Trophoblast cell (in vitro differentiated cells and primary cell): ENCODE measurements at regions not wholly inside any gene's neighbourhood (a gene's known extent, or its start where the extent isn't known, plus 50 kb on each side); places are given as distances from the start of the nearest gene placed in this dataset.
"Not testable (repeated sequence)": the region's sequence is repeated elsewhere in the genome, so short reads cannot be mapped to it uniquely, and the experiment has no call there.

ENCODE experiments used
- DNase-seq, 2 donors: peaks; one replicate each; pipeline ENCODE4 v3.0.0-alpha.2; 2016
- H2AFZ ChIP-seq: 2 replicates; pipeline ENCODE4 v1.6.1; 2013; ENCODE audit warnings: low read length, moderate library complexity, mild to moderate bottlenecking; ENCODE audit not compliant: insufficient read depth, poor library complexity
- H2AK5ac ChIP-seq: 2 replicates; pipeline ENCODE4 v1.6.1; 2013; ENCODE audit warnings: mild to moderate bottlenecking, low read length
- H2BK120ac ChIP-seq: 2 replicates; pipeline ENCODE4 v1.6.1; 2013; ENCODE audit warnings: low read length, mild to moderate bottlenecking, moderate library complexity; ENCODE audit not compliant: insufficient read depth, poor library complexity
- H2BK12ac ChIP-seq: 2 replicates; pipeline ENCODE4 v1.6.1; 2013; ENCODE audit warnings: mild to moderate bottlenecking, low read length, moderate library complexity
- H2BK5ac ChIP-seq: 2 replicates; pipeline ENCODE4 v1.6.1; 2013; ENCODE audit warnings: low read length, low read depth, moderate library complexity, mild to moderate bottlenecking; ENCODE audit not compliant: poor library complexity
- H3K14ac ChIP-seq: 2 replicates; pipeline ENCODE4 v1.6.1; 2013; ENCODE audit warnings: mild to moderate bottlenecking, low read length
- H3K18ac ChIP-seq: 2 replicates; pipeline ENCODE4 v1.6.1; 2013; ENCODE audit warnings: mild to moderate bottlenecking, low read length
- H3K23ac ChIP-seq: 2 replicates; pipeline ENCODE4 v1.6.1; 2013; ENCODE audit warnings: low read length
- H3K27ac ChIP-seq: 2 replicates; pipeline ENCODE4 v1.5.1; 2013; ENCODE audit warnings: low read depth, mild to moderate bottlenecking, inconsistent platforms, low read length, moderate library complexity
- H3K27me3 ChIP-seq: 2 replicates; pipeline ENCODE4 v1.6.1; 2013; ENCODE audit warnings: inconsistent platforms, mild to moderate bottlenecking, low read length, moderate library complexity; ENCODE audit not compliant: insufficient read depth
- H3K36me3 ChIP-seq, 2 experiments: 1 replicate in 1 of 2; 2 replicates in 1 of 2; pipeline ENCODE4 v1.6.1; 2013; ENCODE audit warnings: low read length in 2 of 2, mild to moderate bottlenecking in 2 of 2, moderate library complexity in 1 of 2; ENCODE audit not compliant: insufficient read depth in 2 of 2, control insufficient read depth in 1 of 2
- H3K4ac ChIP-seq: 2 replicates; pipeline ENCODE4 v1.6.1; 2013; ENCODE audit warnings: low read depth, mild to moderate bottlenecking, low read length, moderate library complexity
- H3K4me1 ChIP-seq, 2 experiments: 1 replicate in 1 of 2; 2 replicates in 1 of 2; pipeline ENCODE4 v1.6.1; 2013; ENCODE audit warnings: low read length in 2 of 2, mild to moderate bottlenecking in 2 of 2, moderate library complexity in 1 of 2; ENCODE audit not compliant: insufficient read depth in 2 of 2, control insufficient read depth in 1 of 2
- H3K4me2 ChIP-seq: 2 replicates; pipeline ENCODE4 v1.6.1; 2013; ENCODE audit warnings: inconsistent platforms, mild to moderate bottlenecking, low read length, moderate library complexity
- H3K4me3 ChIP-seq: 2 replicates; pipeline ENCODE4 v1.5.1; 2013; ENCODE audit warnings: mild to moderate bottlenecking, low read depth, low read length, inconsistent platforms
- H3K79me1 ChIP-seq: one replicate; pipeline ENCODE4 v1.6.1; 2013; ENCODE audit warnings: low read length
- H3K79me2 ChIP-seq: 2 replicates; pipeline ENCODE4 v1.6.1; 2013; ENCODE audit warnings: low read length, mild to moderate bottlenecking; ENCODE audit not compliant: control insufficient read depth, insufficient read depth, poor library complexity
- H3K9ac ChIP-seq: 2 replicates; pipeline ENCODE4 v1.6.1; 2013; ENCODE audit warnings: mild to moderate bottlenecking, low read length
- H3K9me3 ChIP-seq: 2 replicates; pipeline ENCODE4 v1.6.1; 2013; ENCODE audit warnings: low read depth, mild to moderate bottlenecking, control low read depth, inconsistent platforms, low read length; ENCODE audit not compliant: insufficient read depth
- H4K12ac ChIP-seq: 2 replicates; pipeline ENCODE4 v1.6.1; 2013; ENCODE audit warnings: low read depth, mild to moderate bottlenecking, low read length, moderate library complexity
- H4K8ac ChIP-seq: 2 replicates; pipeline ENCODE4 v1.6.1; 2013; ENCODE audit warnings: low read depth, mild to moderate bottlenecking, low read length, moderate library complexity
- H4K91ac ChIP-seq: one replicate; pipeline ENCODE4 v1.6.1; 2013; ENCODE audit warnings: low read depth, mild to moderate bottlenecking, low read length, moderate library complexity
- WGBS: extraction: QIAGEN DNeasy Blood & Tissue Kit; methylation state at CpG from one replicate; pipeline ENCODE4 v1.1.7; 2013; ENCODE audit warnings: missing lambda C conversion rate; ENCODE audit not compliant: insufficient read length, insufficient coverage; ENCODE audit errors: extremely low coverage; 5-methylcytosine and 5-hydroxymethylcytosine counted together

DNA sequence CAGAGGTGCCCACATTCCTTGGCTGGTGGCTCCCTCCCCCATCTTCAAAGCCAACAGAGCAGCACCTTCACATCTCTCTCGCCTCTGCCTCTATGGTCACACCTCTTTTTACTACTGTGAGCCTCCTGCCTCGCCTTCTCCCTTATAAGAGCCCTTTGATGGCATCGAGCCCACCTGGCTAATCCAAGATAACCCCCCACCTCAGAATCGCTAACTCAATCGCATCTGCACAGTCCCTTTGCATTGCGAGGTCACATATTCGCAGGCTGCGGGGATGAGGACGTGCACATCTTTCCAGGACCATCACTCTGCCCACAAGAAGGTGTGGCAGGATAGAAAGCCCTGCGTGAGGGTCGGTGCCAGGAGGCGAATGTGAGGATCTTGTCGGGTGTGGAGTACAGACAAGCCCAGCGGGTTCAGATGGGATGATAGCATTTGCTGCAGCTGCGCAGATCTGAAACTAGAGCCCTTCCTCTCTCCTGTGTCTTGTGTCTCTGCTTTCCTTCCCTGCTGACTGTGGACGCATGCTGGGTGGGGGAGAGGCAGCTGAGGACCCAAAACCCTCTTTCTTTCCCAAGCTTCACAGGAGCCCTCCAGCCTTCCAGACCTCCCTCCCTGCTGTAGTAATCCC is 148.3 kb upstream of the HDAC4 start:
- Histone ChIP-seq H3K79me1 (no peaks in the 10 kb centered on the region), H2BK120ac (no peak overlapping the region), H3K4me2 (no peak overlapping the region), H3K27me3 (no peaks in the 10 kb centered on the region), H3K79me2 (no peaks in the 10 kb centered on the region), H3K4ac (no peak overlapping the region), H3K14ac (no peak overlapping the region), H3K9me3 (peaks cover 7% of the 10 kb centered on the region), H4K91ac (no peak overlapping the region), H3K9ac (no peak overlapping the region), H2AK5ac (no peak overlapping the region), H4K12ac (no peak overlapping the region), H2BK5ac (no peak overlapping the region), H3K18ac (no peak overlapping the region), H3K4me3 (no peak overlapping the region), H3K36me3 (no peaks in the 10 kb centered on the region), H3K23ac (no peak overlapping the region), H3K27ac (no peak overlapping the region), H4K8ac (no peak overlapping the region), H2BK12ac (no peak overlapping the region), H2AFZ (no peak overlapping the region), H3K4me1 (no peaks in the 10 kb centered on the region)
- no CpG with 5 or more reads among the region's 16 CpGs for WGBS
- DNase-seq, result no peak

DNA sequence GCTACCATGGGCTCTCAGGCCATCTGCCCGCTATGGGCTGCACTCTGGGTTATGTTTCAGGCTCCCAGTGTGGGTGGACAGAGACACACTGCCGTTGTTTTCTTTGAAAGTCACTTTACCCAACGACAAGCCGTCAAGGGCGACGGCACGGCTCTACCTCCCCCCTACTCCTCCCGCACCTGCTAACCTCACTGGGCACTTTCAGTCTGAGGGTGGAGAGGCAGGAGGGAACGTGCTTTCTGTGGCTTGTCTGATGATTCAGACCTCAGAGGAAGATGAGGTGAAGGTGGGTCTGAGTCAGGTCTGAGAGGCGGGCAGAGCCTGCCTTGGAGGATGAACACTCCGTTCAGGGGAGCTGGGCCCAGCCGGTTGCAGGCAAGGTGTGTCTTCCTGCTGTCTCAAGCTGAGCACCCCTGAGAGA is 147.6 kb upstream of the HDAC4 start:
- Histone ChIP-seq H3K79me1 (no peaks in the 10 kb centered on the region), H3K4me2 (no peak overlapping the region), H3K36me3 (no peaks in the 10 kb centered on the region), H2BK5ac (no peak overlapping the region), H2BK12ac (no peak overlapping the region), H3K9me3 (peaks cover 7% of the 10 kb centered on the region), H3K79me2 (no peaks in the 10 kb centered on the region), H2AK5ac (no peak overlapping the region), H3K18ac (no peak overlapping the region), H4K91ac (no peak overlapping the region), H4K8ac (no peak overlapping the region), H3K9ac (no peak overlapping the region), H2BK120ac (no peak overlapping the region), H3K14ac (no peak overlapping the region), H2AFZ (no peak overlapping the region), H3K23ac (no peak overlapping the region), H3K27ac (no peak overlapping the region), H3K27me3 (no peaks in the 10 kb centered on the region), H4K12ac (no peak overlapping the region), H3K4ac (no peak overlapping the region), H3K4me1 (no peaks in the 10 kb centered on the region), H3K4me3 (no peak overlapping the region)
- no CpG with 5 or more reads among the region's 12 CpGs for WGBS
- no peak for DNase-seq

DNA sequence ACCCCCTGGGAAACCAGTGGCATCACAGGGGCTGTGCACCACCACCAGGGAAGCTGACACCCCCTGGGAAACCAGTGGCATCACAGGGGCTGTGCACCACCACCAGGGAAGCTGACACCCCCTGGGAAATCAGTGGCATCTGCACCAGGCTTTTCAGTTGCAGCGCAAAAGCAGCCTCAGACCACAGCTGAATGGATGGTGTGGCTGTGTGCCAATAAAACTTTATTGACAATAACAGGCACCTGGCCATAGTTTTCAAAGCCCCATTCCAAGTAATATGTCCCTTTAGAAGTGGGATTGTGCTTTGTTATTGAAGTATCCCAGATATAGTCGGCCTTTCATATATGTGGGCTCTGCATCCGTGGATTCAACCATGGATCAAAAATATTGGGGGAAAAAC is 146.3 kb upstream of the HDAC4 start:
- not testable (repeated sequence) for H4K12ac ChIP-seq, H2BK120ac ChIP-seq, H2AK5ac ChIP-seq, H3K9ac ChIP-seq, H3K27ac ChIP-seq, H4K91ac ChIP-seq, H4K8ac ChIP-seq, H3K14ac ChIP-seq, H3K79me2 ChIP-seq, H3K23ac ChIP-seq, H3K4me3 ChIP-seq, H3K18ac ChIP-seq, H2BK5ac ChIP-seq, H3K4ac ChIP-seq, H3K27me3 ChIP-seq, H3K4me2 ChIP-seq, DNase-seq, H2AFZ ChIP-seq, H3K36me3 ChIP-seq, H3K79me1 ChIP-seq, H3K4me1 ChIP-seq, H2BK12ac ChIP-seq, H3K9me3 ChIP-seq
- WGBS, result no CpG with 5 or more reads among the region's 3 CpGs

- Histone ChIP-seq H3K4me3 (no peak overlapping the region), H2BK120ac (no peak overlapping the region), H3K14ac (no peak overlapping the region), H3K4me2 (no peak overlapping the region), H2AK5ac (no peak overlapping the region), H3K79me1 (no peaks in the 10 kb centered on the region), H3K27me3 (no peaks in the 10 kb centered on the region), H3K4me1 (no peaks in the 10 kb centered on the region), H3K4ac (no peak overlapping the region), H3K79me2 (no peaks in the 10 kb centered on the region), H3K23ac (no peak overlapping the region), H2BK12ac (no peak overlapping the region), H3K27ac (no peak overlapping the region), H4K12ac (no peak overlapping the region), H3K18ac (no peak overlapping the region), H2AFZ (no peak overlapping the region), H3K36me3 (no peaks in the 10 kb centered on the region), H3K9ac (no peak overlapping the region), H2BK5ac (no peak overlapping the region), H4K8ac (no peak overlapping the region), H4K91ac (no peak overlapping the region), H3K9me3 (peaks cover 6% of the 10 kb centered on the region)
- WGBS, result no CpG with 5 or more reads among the region's 9 CpGs
- DNase-seq, result no peak
Measured at GRCh38 chr2:239546541-239546940, 145.7 kb upstream of the HDAC4 start.
